HG03159 (cell line): ENCODE measurements at regions not wholly inside any gene's neighbourhood (a gene's known extent, or its start where the extent isn't known, plus 50 kb on each side); places are given as distances from the start of the nearest gene placed in this dataset.

Source experiments
- ATAC-seq: cut with Tn5 transposase; IDR thresholded peaks from one replicate; pipeline ENCODE4 v1.9.1; 2021; ENCODE audit warnings: mild to moderate bottlenecking, moderate library complexity; ENCODE audit not compliant: unreplicated experiment

DNA sequence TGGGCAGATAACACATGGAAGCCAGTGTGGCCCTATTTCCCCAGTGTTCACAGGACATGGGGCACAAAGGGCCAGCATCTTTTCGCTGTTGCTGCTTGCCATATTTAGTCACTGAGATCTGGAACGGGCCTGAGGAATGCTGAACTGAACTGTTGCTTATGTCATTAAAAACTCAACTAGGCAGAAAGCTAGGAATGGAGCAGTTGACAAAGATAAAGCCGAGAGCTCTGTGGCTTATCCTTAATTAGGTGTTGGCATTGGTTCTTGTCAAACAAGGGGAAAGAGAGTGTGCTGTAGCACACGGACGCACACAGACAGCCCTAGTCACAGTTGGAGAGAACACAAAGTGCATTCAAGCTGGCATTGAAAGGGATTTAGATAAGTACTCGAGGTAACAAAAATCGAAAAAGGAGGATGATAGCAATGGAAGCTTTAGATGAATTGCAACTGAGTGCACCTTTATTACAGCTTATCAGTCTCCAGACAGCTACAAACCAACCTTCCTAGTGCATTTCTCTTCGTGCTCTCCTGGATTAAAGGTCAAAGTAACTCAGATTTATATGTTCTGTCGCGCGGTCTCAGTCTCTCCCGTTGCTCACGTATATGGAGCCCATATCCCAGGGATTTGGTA, 450.2 kb upstream of the ZNF608 start:
- no peak for ATAC-seq

DNA sequence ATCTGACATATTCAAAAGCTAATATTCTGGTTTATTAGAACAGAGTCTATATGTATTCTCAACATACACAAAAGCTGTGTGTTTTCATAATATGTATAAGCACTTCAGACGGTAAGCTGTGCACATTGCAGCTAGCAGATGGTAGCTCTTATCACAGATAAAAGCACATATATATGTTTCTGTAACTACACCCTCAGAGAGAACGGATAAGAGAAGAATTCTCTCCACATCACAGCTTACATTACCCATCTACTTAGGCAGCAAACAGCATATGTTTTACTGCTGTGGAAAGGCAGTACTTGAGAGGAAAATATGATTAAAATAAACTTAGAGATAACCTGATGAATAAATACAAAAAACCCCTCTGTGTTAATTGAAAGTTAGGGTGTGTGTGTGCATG, 450.9 kb upstream of the ZNF608 start:
- ATAC-seq: no peak

DNA sequence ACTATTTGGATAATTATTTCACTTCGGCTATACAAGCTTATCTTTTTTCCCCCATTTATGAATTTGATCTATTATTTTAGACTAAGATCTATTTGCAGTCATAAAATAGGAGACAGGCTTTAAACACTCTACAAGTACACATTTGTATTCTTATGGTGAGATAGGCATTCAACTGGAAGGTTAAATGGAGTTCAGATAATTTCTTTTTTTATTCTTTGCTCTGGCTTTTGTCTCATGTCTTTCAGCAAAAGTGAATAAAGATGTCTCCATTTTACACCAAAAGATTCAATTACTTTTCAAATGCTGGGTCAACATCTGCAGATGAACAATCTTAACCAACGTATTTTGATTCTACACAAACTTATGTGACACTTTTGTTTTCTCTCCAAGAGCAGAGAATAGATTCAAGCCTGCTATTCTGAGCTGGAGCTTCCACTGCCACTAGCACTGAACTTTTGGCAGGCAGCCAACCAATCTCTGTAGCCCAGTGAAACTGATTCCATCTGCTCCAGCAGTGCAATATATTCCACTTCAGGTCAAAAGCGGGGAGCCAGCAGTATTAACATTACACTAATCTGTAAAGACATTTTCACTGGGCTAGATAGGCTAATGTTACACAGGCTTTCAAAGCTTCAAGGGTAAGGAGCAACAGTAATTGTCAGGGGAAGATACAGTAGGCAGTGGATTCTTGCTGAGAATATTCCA, 452.0 kb upstream of the ZNF608 start:
- ATAC-seq: no peak

DNA sequence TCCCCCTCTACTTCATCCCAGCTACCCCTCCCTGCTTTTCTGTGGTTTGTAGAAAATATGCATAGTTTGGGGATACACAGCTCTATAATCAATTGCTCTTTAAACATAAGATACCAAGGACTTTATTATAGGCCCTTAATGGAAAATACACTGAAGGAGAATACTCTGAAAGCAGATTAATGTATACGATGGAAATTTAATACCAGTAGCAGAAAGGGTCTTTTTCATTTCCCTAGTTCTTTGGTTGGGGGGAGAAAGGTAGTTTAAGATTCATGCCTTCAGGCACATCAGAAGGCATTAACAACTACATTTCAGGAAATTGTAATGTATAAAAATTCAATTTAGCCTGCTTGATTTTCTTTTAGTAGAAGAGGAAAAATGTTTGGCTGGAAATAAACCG, 452.9 kb upstream of the ZNF608 start:
- no peak for ATAC-seq

DNA sequence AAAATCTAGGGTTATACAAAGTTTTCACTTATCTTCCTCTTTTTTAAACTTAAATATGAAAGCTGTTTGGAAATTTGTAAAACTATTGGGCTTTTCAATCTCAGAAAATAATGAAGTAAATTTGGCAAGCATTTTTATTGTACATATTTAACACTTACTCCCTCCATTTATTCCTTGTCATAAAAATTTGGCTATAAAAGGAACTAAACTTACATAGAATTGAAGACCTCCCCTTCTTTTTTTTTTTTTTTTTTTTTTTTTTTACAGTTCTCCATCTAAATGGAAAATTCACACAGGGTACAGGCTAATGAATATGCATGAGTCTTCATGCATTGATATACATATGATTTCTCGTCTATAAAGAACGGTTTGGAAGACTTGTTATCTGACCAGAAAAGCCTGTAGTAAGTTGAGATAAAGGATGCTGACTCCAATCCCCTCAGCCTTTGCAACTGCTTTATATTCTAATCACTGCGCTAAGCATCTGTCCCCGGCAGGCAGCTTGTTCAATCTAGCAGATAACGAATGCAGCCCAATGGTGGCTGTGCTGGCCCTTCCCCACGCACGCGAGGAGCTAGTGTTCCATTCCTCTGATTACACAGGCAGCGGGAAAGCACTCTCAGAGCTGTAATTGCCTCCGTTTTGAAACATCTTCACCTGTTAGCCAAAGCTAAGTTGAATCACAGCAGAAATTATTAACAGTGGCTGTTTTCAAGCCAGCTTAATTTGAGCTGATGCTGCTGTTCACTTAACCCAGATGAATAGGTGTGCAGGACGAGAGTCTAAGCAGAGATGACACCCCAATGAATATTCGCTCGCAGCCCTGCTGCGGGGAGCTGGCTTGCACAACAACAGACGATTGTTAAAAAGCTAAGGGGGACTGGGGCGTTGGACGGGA, 453.8 kb upstream of the ZNF608 start:
- no peak for ATAC-seq

DNA sequence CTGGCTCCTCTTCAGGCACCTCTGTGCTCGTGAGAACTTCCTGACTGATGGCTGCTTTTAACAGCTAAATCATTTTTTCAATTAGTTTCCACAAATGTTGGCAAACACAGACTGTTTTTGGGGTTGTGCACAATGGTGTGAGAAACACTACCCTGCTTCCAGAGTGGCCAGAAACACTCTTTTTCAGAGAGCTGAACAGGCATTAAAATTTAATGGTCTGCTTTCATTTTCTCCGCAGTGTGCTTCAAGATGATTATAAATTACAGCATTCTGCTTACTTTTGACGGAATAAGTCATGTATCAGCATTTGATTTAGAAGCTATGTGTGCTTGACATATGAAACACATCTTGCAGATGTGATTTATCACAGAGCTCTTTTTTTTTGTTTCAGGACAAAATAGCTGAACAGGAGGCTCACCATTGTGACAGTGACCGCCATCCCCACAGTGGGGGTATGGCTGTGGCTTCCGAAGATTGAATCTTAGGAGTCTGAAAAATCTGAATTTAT, 454.5 kb upstream of the ZNF608 start:
- no peak for ATAC-seq

DNA sequence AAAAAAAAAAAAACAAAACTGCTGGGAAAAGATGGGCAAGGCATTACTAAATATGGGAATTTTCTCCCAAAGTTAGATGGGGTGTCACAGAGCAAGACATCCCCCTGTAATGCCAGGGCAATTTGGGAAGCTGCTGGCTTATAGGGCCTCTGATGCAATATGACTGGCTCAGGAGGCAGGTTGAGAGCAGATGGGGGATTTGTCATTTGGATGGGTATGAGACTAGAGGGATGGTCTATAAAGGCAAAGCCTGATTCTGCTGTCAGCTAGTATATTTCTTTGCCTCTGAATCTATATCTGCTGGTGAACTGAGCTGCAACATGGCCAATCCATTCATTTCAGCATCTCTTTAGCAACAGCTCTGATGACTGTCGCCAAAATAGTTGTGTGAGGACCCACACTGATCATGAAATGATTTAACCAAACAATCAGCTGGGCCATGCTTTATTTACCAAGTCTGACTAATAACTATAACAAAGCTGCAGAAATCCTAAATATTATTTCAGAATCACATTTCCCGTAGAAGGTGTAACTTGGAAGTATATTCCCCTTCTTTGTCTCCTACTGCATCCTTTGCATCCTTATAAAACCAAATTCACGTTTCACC, 455.1 kb upstream of the ZNF608 start:
- no peak for ATAC-seq

DNA sequence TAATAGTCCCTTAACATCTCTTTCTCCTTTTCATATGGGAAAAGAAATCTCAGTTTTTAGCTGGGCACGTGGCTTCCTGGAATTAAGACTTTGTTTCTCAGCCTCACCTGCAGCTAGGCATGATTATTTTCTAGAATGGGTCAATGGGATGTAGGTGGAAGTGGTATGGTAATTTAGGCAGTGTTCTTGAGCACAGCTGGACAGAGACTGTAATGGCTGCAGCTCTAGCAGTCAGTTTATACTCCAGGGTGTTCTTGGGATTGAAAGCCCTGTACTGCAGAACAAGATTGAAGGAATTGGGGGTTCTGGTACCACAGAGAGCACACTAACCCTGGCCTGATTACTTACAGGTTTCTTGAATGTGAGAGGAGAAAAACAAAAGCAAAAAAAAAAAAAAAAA, 455.9 kb upstream of the ZNF608 start:
- no peak for ATAC-seq

DNA sequence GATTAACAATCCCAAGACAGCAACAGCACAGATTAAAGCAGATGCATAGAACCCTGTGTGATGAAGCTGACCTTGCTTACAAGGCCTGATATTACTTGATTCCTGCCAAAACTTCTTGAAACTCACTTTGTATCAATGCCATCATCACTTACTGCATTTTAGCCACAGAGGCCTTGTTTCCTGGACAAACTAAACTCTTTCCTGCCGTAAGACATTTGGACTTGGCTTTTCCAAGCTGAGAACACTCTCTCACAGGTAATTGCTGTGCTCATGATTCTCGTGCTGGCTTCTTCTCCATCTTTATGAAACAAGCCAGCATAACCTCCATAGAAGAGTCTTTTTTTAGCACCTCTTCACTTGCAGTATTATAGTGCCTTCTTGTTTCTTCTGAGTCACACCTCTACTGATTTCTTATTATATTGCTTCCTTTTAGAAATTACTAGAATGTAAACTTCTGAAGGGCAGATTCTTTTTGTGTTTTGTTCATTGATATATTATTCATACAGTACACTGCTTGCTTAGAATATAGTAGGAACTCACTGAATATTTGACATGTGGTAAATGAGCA, 456.5 kb upstream of the ZNF608 start:
- no peak for ATAC-seq

DNA sequence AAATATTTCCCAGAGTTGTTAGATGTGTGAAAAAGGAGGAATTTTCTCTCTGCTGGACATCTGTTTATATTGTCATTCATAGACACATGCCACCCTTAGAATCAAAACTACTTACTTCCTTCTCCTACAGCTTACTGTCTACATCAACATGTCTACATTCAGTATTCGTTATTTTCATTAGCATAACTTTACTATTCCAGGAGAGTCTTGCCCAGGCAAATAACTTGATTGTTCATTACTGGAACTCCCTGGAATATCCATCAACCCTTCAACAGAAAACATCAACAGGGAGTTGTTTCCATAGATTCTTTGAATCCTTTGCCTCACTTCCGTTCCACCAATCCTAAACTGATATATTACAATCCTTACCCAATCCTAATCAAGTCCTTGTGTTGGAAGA, 457.5 kb upstream of the ZNF608 start:
- no peak for ATAC-seq

DNA sequence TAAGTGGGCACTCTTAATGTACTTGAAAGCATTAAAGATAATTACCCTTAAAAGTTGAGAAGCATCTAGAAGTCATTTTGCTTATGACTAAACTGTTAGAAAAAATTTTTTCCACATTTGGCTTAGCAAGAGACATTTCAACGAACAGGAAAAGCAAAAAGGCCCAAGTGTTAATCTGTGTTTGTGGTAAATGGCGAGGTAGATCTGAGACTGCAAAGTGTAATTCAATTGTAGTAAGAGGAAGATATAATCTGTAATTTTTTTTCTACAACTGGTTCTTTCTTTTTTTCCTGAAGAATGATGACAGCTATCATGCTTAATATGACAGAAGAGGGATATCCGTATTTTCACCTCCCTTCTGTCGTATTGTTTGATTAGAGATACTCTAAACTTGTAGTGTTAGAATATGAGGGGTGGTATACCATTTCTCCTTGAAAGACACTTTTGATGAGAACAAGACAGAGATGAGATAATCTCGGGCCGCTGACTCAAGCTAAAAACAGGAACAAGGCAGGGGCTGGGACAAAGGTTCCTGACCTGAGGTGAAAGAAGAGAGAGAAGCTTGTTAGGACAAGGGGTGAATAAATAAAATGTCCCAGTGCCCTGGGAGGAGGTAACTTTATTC, 459.3 kb upstream of the ZNF608 start:
- ATAC-seq: no peak

DNA sequence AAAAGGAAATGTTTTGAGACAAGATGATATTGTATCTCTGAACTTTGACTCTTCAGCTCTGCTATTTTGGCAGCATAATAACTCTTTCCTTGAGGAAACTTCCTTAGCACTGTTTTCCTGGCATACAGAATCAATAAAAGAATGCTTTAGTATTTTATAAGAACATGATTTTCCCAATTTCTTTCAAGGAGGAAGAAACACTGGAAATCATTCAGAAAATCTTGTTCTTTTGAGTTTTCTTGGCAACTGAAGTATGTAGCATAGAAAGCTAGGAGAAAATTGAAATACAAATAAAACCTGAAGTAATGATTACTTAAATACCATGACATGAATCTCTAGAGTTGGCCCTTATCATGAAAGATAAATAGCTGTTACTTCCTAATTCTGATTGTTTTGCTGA, 461.4 kb upstream of the ZNF608 start:
- no peak for ATAC-seq

DNA sequence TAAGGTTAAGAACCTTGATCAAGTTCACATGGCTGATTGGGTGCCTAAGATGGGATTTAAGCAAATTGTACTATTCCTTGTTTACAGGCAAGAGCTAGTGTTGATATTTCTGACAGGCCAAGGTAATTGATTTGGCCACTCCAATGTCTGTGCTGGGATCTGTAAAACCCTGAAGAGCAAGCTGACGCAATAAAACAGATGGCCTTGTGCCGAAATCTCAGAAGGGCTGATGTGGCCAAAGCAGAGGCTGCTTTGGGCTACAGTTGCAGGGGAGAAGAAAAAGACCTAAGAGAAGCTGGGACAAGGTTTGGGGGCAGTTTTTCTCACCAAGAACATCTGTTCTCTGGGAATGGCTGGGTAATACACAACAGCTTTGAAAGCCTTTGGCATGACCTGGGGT, 463.2 kb upstream of the ZNF608 start:
- ATAC-seq: no peak

DNA sequence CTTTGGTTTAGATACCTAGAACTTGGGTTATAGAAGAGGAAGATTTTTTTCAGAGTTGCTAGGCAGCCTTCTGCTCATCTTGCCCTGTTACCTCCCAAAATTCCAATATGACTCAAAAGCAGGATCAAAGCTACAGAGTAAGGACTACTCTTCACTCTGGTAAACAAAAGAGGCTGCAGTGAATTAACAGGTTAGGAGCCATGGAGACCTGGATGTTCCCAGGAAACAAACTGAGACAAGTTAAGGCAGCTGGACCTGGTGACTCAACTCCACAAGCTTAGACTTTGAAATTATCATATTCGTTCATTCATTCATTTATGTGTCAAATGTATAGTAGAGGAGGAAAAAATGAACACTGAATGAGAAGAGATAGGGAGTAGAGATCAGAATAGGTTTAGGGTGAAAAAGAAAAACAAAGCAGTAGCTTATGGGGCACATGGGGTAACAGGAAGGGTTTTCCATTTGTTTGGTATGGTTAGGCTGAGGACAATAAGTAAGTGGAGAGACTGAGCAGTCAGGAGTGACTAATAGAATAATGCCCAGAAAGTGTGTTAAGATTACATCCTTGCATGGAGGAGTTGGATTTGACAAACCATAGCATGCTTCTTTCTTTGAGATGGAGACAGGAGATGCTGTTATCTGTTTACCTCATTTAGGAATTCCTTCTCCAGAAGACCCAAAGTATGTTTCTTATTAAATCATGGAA, 464.0 kb upstream of the ZNF608 start:
- ATAC-seq: no peak

DNA sequence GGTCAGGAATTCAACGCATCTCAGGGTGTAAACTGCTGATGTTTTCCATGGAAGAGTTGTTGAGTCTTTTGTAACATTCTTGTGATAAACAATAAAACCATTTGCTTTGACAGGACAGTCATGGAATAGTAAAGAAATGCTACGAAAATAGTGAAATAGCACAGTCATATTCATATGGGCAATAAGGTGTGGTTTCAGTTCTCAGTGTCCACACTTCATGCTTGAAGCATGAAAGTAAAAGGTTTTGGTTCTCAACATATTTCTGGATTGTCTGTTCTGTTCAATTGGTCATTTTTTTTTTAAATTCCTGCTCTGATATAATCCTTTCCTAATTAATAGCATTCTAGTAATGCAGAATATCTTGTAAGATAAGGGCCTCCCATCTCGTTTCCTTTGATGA, 467.6 kb upstream of the ZNF608 start:
- ATAC-seq: peak; percentile 91

DNA sequence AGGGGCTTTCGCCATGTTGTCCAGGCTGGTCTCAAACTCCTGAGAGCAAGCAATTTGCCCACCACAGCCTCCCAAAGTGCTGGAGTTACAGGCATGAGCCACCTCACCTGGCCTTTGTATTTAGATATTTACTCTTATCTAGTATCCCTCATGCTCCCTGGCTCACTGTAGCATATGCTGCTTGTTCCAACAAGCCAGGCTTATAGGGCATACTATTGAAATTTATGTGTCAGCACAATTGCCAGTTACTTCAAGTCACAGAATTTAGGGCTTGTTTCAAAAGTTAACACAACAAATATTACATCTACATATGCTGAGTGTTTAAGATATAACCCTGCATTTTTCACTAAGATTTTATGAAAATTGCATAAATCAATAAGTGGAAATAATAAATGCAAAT, 469.2 kb upstream of the ZNF608 start:
- no peak for ATAC-seq

DNA sequence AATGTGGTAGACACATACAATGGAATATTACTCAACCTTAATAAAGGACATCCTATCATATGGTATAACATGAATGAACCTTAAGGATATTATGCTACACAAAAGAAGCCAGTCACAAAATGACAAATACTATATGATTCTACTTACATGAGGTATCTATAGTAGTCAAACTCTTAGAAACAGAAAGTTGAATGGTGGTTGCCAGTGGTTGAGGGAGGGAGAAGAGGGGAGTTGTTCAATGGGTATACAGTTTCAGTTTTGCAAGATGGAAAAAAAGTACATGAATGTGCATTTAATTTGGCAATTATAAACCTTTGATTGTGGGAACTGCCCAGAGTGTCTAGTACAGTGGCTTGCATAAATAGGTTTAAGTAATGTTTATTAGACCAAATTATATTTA, 473.3 kb upstream of the ZNF608 start:
- no peak for ATAC-seq

DNA sequence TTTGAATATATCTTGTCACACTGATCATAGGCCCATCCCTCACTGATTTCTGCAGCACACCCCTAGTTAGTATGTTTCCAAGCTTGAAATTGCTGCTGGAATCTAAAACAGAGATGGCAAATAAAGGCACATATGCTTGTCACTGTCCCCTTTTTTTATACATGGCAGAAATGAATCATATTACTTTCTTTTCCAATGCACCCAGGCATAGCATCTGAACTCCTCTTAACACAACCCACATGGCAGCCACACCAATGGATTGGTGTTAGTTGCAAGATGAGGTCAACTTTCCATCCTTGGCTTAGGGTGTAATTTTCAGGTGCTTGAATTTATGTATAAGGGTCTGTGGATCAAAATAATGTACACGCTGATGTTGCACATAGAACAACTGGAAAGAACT, 473.8 kb upstream of the ZNF608 start:
- no peak for ATAC-seq

DNA sequence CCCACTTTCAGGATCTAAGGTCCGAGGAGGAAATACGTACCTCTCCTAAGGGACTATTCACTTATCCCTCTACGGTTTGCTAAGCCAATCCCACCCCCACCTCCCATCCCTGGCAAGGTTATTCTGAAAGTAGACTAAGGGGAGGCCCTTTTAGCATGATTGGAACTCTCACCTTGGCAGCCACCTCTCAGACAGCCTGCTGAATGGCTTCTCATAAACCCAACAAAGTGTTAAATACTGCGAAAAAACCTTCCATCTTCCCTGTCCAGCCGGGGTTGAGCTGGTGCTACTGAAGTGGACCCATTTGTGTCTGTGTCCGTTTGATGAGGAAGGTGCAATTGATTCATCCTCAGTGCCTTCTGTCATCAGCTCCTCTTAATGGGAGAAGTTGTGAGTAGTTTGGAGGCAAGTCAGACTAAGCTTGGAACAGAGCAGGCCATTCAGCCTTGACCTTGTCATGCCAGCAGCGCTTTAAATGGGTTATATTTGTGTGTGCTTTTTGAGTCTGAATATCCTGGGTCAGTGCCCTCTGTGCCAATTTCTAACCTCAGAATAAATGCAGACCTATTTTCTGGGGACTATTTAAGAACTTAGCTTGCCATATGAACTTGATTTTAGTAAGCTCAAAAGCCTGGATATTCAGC, 476.3 kb upstream of the ZNF608 start:
- ATAC-seq: no peak
